Fibroblast of pulmonary artery (primary cell): ENCODE measurements at regions not wholly inside any gene's neighbourhood (a gene's known extent, or its start where the extent isn't known, plus 50 kb on each side); places are given as distances from the start of the nearest gene placed in this dataset.

Experiments
- DNase-seq: peaks from one replicate; pipeline ENCODE4 v3.0.0-alpha.2; 2010; ENCODE audit warnings: low read depth
- H3K4me3 ChIP-seq: replicated peaks from 2 replicates; pipeline ENCODE4 v1.5.1; 2011; ENCODE audit warnings: low read depth, mild to moderate bottlenecking, control low read depth, low read length, moderate library complexity
- CTCF ChIP-seq: IDR thresholded peaks from 2 replicates; pipeline ENCODE4 v1.5.1; 2011; ENCODE audit warnings: mild to moderate bottlenecking, control low read depth, low read length, inconsistent platforms; ENCODE audit errors: missing control alignments

GRCh38 chr4:58090539-58090938 is 980.4 kb upstream of the IGFBP7 start:
- DNase-seq, result no peak
- no peak for TF ChIP-seq CTCF
- H3K4me3 ChIP-seq, result no peak overlapping the region

GRCh38 chr4:58081356-58081755 is 971.2 kb upstream of the IGFBP7 start:
- DNase-seq, result no peak
- TF ChIP-seq CTCF, result no peak

GRCh38 chr4:58075724-58076123 is 965.5 kb upstream of the IGFBP7 start:
- TF ChIP-seq CTCF, result no peak
- DNase-seq, result no peak
- H3K4me3 ChIP-seq, result no peak overlapping the region

More at GRCh38 chr4:58081356-58081755, 971.2 kb upstream of the IGFBP7 start:
- H3K4me3 ChIP-seq, result no peak overlapping the region

GRCh38 chr4:58074382-58074781 is 964.2 kb upstream of the IGFBP7 start:
- DNase-seq, result no peak
- no peak overlapping the region for H3K4me3 ChIP-seq
- no peak for TF ChIP-seq CTCF

- no peak for TF ChIP-seq CTCF
- no peak overlapping the region for H3K4me3 ChIP-seq
- DNase-seq, result no peak
Observed at GRCh38 chr4:58070726-58071125, 960.5 kb upstream of the IGFBP7 start.

- no peak for DNase-seq
- no peak overlapping the region for H3K4me3 ChIP-seq
- no peak for TF ChIP-seq CTCF
Observed at GRCh38 chr4:58064653-58065052, 954.5 kb upstream of the IGFBP7 start.

- no peak for TF ChIP-seq CTCF
- no peak overlapping the region for H3K4me3 ChIP-seq
- DNase-seq, result no peak
Observed at GRCh38 chr4:58063404-58064160, 953.4 kb upstream of the IGFBP7 start.
